Tibial nerve (tissue), 4 donors: ENCODE measurements at regions not wholly inside any gene's neighbourhood (a gene's known extent, or its start where the extent isn't known, plus 50 kb on each side); places are given as distances from the start of the nearest gene placed in this dataset.

ENCODE experiments used
- EP300 ChIP-seq, 2 donors: sonication (generic); formaldehyde crosslinking; IDR thresholded peaks; one replicate each; pipeline ENCODE4 v1.6.1; 2017; ENCODE audit warnings: antibody characterized with exemption in 2 of 2, mild to moderate bottlenecking in 1 of 2
- POLR2A ChIP-seq, 2 donors: fragments of 450-650 bp; IDR thresholded peaks; one replicate each; pipeline ENCODE4 v1.6.1; 2017; ENCODE audit warnings: antibody characterized with exemption in 2 of 2, mild to moderate bottlenecking in 2 of 2, moderate library complexity in 2 of 2
- TF ChIP-seq, protein P1 (sequence below), 5 experiments: fragments of 200-600 bp in 3 of 5; fragments of 450-650 bp in 2 of 5; sonication (generic) in 3 of 5; IDR thresholded peaks; one replicate each; pipeline ENCODE4 v1.5.1; 2016 to 2019; ENCODE audit warnings: antibody characterized with exemption in 5 of 5, mild to moderate bottlenecking in 3 of 5, moderate library complexity in 2 of 5

DNA sequence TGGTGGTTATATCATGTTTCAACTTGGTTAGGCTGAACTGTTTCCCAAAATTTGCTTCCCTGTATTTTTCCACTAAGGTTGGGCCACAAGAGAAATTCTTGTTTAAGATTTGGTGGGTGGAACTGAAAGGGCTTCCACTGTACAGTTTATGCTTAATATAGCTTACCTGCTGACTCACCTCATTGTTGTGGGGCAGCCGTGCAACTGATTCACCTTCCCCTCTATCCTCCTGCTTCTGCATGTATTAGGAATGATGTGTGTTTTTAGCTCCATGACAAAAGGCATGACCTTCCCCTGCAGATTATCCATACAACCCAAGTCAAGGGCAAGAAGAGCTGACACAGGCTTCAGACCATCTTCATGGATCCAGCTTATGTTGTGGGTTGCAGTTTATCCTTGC lies 98.4 kb upstream of the GULP1 start:
- TF ChIP-seq POLR2A (IDR thresholded peaks at IDR 0.05) (no peak), EP300 (IDR thresholded peaks at IDR 0.05) (no peak)
- TF ChIP-seq, protein P1, sequence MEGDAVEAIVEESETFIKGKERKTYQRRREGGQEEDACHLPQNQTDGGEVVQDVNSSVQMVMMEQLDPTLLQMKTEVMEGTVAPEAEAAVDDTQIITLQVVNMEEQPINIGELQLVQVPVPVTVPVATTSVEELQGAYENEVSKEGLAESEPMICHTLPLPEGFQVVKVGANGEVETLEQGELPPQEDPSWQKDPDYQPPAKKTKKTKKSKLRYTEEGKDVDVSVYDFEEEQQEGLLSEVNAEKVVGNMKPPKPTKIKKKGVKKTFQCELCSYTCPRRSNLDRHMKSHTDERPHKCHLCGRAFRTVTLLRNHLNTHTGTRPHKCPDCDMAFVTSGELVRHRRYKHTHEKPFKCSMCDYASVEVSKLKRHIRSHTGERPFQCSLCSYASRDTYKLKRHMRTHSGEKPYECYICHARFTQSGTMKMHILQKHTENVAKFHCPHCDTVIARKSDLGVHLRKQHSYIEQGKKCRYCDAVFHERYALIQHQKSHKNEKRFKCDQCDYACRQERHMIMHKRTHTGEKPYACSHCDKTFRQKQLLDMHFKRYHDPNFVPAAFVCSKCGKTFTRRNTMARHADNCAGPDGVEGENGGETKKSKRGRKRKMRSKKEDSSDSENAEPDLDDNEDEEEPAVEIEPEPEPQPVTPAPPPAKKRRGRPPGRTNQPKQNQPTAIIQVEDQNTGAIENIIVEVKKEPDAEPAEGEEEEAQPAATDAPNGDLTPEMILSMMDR (IDR thresholded peaks at IDR 0.05): no peak
